Activated T-cell treated with anti-CD3 and anti-CD28 coated beads, Interleukin-2, amount 50 U/mL, for 24 hours (primary cell): ENCODE measurements at regions not wholly inside any gene's neighbourhood (a gene's known extent, or its start where the extent isn't known, plus 50 kb on each side); places are given as distances from the start of the nearest gene placed in this dataset.
"Not testable (repeated sequence)": the region's sequence is repeated elsewhere in the genome, so short reads cannot be mapped to it uniquely, and the experiment has no call there.

ENCODE experiments used
- DNase-seq: peaks from one replicate; pipeline ENCODE4 v3.0.0-alpha.2; 2020
- H3K27ac Mint-ChIP-seq: 2 replicates; pipeline ENCODE4 v1.8.0; 2020; ENCODE audit warnings: mild to moderate bottlenecking, mixed read lengths
- H3K27me3 Mint-ChIP-seq: 2 replicates; pipeline ENCODE4 v1.8.0; 2020; ENCODE audit warnings: mixed read lengths
- H3K36me3 Mint-ChIP-seq: 2 replicates; pipeline ENCODE4 v1.8.0; 2020; ENCODE audit warnings: low read depth, mixed read lengths
- H3K4me1 Mint-ChIP-seq: 2 replicates; pipeline ENCODE4 v1.8.0; 2020; ENCODE audit warnings: low read depth, mixed read lengths
- H3K4me3 Mint-ChIP-seq: 2 replicates; pipeline ENCODE4 v1.8.0; 2020; ENCODE audit warnings: mild to moderate bottlenecking, moderate library complexity, mixed read lengths
- H3K9me3 Mint-ChIP-seq: 2 replicates; pipeline ENCODE4 v1.8.0; 2020; ENCODE audit warnings: mixed read lengths

DNA sequence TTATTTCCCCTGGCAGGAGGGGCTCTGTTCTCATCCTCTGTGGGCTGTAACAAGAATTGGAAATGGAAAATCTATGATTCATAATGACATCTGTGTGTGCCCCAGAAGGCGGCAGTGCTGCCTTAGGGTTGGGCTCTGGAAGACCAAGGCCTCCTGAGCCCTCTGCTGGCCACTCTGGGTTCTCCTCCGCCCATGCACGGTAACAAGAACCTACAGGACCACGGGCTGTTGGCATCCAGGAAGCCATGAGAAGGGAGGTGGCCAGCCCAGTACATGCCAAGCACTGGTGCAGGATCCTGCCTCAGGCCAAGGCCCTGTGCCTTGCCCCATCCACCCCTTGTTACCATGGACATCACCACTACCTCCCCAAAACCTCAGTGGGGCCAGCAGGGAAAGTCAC is 454.2 kb downstream of the TP53TG3F start:
- H3K4me3 Mint-ChIP-seq, H3K27ac Mint-ChIP-seq, H3K4me1 Mint-ChIP-seq, H3K36me3 Mint-ChIP-seq, H3K27me3 Mint-ChIP-seq, DNase-seq, H3K9me3 Mint-ChIP-seq: not testable (repeated sequence)

- H3K4me1 Mint-ChIP-seq, H3K9me3 Mint-ChIP-seq, H3K27me3 Mint-ChIP-seq, H3K36me3 Mint-ChIP-seq, H3K27ac Mint-ChIP-seq, DNase-seq, H3K4me3 Mint-ChIP-seq: not testable (repeated sequence)
Measured at GRCh38 chr16:33920761-33921545, 461.5 kb downstream of the TP53TG3F start.

GRCh38 chr16:33922914-33923313 is 463.5 kb downstream of the TP53TG3F start:
- not testable (repeated sequence) for H3K4me3 Mint-ChIP-seq, H3K9me3 Mint-ChIP-seq, H3K36me3 Mint-ChIP-seq, H3K27me3 Mint-ChIP-seq, H3K27ac Mint-ChIP-seq, DNase-seq, H3K4me1 Mint-ChIP-seq

DNA sequence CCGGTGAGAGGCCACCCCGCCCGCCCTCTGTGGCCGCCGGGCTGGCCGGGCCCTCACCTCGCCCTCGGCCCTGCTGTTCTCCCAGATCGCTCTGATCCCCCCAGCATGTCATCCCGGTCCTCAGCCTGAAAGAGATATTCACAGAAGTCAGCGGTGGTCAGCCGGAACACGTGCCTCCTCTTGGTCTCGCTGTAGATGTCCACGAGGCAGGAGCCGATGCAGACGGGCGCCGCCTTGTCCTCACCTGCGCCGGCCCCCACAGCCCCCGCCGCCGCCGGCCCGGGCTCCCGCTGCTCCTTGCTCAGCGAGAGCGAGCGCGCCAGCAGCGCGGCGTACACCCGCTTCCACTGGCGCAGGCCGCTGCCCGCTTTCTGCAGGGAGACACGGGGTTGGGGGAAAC is 468.6 kb downstream of the TP53TG3F start:
- not testable (repeated sequence) for H3K27me3 Mint-ChIP-seq, DNase-seq, H3K9me3 Mint-ChIP-seq, H3K27ac Mint-ChIP-seq, H3K36me3 Mint-ChIP-seq, H3K4me1 Mint-ChIP-seq, H3K4me3 Mint-ChIP-seq

DNA sequence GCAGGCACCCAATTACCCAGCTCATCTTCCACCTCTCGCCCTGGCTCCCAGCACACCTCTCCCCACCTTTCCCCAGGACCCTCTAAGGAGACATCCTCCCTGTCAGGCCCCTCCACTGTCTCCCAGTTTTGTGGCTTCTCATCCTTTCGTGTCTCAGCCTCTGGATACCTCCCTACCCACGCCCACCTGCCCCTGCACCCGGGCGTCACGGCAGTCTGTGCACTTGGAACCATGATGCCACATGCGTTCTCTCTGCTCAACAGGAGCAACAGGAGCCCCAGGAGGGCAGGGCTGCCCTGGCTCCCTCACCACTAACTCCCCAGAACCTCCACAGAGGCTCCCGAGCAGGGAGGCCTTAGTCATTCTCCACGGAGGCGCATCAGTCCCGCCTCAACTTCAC is 472.8 kb downstream of the TP53TG3F start:
- H3K4me1 Mint-ChIP-seq, H3K4me3 Mint-ChIP-seq, H3K9me3 Mint-ChIP-seq, H3K27me3 Mint-ChIP-seq, DNase-seq, H3K36me3 Mint-ChIP-seq, H3K27ac Mint-ChIP-seq: not testable (repeated sequence)

- not testable (repeated sequence) for H3K27ac Mint-ChIP-seq, H3K4me3 Mint-ChIP-seq, H3K36me3 Mint-ChIP-seq, H3K9me3 Mint-ChIP-seq, H3K4me1 Mint-ChIP-seq, DNase-seq, H3K27me3 Mint-ChIP-seq
Measured at GRCh38 chr16:33933039-33933438, 473.6 kb downstream of the TP53TG3F start.

DNA sequence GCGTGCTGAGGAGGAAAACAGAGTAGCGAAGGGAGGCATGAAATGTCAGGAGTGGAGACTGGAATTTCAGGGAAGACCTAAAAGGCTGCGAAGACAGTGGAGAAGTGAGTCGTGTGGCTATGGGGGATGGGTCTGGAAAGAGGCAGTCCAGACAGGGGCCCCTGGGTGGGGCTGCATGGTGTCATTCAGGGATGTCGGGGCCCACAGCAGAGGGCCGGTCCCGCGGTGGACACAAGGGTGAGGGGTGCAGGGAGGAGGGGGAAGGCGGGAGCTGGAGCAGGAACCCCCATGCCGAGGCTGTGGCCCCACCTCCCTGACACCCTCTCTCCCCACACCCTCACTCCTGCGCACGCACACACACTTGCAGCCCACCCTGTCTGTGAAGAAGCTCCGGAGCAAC is 476.4 kb downstream of the TP53TG3F start:
- not testable (repeated sequence) for H3K27me3 Mint-ChIP-seq, H3K4me3 Mint-ChIP-seq, H3K4me1 Mint-ChIP-seq, H3K36me3 Mint-ChIP-seq, DNase-seq, H3K27ac Mint-ChIP-seq, H3K9me3 Mint-ChIP-seq

GRCh38 chr16:33938097-33938496 is 478.7 kb downstream of the TP53TG3F start:
- H3K4me3 Mint-ChIP-seq, H3K4me1 Mint-ChIP-seq, DNase-seq, H3K9me3 Mint-ChIP-seq, H3K27ac Mint-ChIP-seq, H3K36me3 Mint-ChIP-seq, H3K27me3 Mint-ChIP-seq: not testable (repeated sequence)

DNA sequence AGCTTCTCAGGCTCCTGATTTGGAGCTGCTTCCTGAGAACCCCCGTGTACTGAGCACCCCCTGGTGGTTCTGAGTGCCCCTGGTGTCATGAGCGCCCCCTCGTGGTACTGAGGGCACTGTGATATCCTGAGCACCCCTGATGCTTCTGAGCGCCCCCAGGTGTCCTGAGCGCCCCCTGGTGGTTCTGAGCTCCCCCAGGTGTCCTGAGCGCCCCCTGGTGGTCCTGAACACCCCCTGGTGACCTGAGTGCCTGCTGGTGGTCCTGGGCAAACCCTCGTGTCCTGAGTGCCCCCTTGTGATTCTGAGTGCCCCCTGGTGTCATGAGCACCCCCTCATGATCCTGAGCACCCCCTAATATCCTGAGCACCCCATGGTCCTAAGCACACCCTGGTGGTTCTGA is 502.1 kb downstream of the TP53TG3F start:
- not testable (repeated sequence) for H3K27ac Mint-ChIP-seq, H3K36me3 Mint-ChIP-seq, H3K4me3 Mint-ChIP-seq, H3K27me3 Mint-ChIP-seq, H3K4me1 Mint-ChIP-seq, H3K9me3 Mint-ChIP-seq, DNase-seq

DNA sequence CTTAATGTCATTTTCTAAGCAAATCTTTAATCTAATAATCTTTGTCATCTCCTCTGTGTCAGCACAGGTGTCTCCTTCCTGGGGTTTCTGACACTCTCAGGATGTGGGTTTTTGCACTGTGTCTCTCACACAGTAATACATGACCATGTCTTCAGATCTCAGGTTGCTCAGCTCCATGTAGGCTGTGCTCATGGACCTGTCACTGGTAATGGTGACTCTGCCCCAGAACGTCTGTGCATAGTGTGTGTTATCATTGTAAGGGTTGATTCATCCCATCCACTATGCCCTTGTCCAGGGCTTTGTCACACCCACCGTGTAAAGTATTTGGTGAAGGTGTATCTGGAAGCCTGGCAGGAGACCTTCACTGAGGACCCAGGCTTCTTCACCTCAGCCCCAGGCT is 506.1 kb downstream of the TP53TG3F start:
- H3K4me1 Mint-ChIP-seq, H3K4me3 Mint-ChIP-seq, H3K27ac Mint-ChIP-seq, H3K27me3 Mint-ChIP-seq, H3K36me3 Mint-ChIP-seq, H3K9me3 Mint-ChIP-seq, DNase-seq: not testable (repeated sequence)

DNA sequence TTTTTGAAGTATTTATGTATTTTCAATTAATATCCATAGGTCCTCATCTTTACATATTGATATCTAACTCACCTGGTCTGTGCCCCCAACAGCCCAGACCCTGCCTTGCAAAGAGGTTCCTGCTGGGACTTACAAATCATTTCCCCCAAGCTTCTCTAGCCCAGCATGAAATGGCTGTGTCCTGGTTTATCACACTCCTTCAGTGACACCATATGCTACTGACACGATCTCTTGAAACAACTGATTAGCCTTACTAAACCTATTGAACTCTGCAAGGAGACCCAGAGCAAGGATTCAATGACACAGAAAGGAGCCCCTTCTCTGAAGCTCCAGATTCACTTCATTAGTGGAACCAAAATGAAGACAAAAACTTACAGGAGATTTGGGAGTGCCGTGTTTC is 507.4 kb downstream of the TP53TG3F start:
- not testable (repeated sequence) for H3K27me3 Mint-ChIP-seq, H3K4me3 Mint-ChIP-seq, DNase-seq, H3K9me3 Mint-ChIP-seq, H3K27ac Mint-ChIP-seq, H3K4me1 Mint-ChIP-seq, H3K36me3 Mint-ChIP-seq

- DNase-seq, H3K4me1 Mint-ChIP-seq, H3K27ac Mint-ChIP-seq, H3K36me3 Mint-ChIP-seq, H3K27me3 Mint-ChIP-seq, H3K9me3 Mint-ChIP-seq, H3K4me3 Mint-ChIP-seq: not testable (repeated sequence)
Measured at GRCh38 chr16:33974557-33974956, 515.1 kb downstream of the TP53TG3F start.

DNA sequence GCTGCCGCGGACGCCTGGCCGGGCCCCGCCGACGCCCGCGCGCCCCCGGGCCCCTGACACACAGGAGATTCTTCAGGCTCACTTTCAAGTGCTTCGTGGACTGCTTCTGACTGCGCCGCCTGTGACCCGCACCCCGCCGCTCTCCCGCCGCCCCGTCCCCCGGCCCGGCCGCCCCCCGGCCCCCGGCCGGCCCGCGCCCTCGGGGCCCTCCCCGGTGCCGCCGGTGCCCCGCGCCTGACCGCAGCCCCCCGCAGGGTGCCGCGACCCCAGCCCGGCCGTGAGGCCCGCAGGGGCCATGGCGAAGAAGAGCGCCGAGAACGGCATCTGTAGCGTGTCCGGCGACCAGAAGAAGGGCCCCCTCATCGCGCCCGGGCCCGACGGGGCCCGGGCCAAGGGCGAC is 516.3 kb downstream of the TP53TG3F start:
- not testable (repeated sequence) for H3K9me3 Mint-ChIP-seq, H3K27me3 Mint-ChIP-seq, H3K4me3 Mint-ChIP-seq, H3K27ac Mint-ChIP-seq, H3K36me3 Mint-ChIP-seq, H3K4me1 Mint-ChIP-seq, DNase-seq

DNA sequence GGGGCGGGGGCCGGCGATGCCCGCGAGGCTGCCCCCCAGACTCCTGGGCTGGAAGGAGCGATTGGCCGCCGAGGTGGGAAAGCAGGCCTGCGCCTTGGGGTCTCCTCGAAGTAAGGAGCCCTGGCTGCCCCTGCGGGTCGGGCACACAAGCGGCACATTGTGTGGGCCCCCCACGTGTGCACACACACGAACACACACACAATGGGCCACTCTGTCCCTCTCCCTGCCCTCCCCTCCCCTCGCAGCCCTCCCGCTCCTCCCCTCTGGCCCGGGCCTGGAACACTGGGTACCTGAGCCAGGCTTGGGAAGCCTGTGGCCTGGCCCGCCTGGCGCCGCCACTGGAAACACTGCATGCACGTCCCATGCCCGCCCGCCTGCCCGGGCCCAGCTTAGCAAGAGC is 517.1 kb downstream of the TP53TG3F start:
- H3K4me3 Mint-ChIP-seq, H3K4me1 Mint-ChIP-seq, DNase-seq, H3K27me3 Mint-ChIP-seq, H3K36me3 Mint-ChIP-seq, H3K9me3 Mint-ChIP-seq, H3K27ac Mint-ChIP-seq: not testable (repeated sequence)

GRCh38 chr16:33978784-33979183 is 519.4 kb downstream of the TP53TG3F start:
- DNase-seq, H3K36me3 Mint-ChIP-seq, H3K9me3 Mint-ChIP-seq, H3K4me1 Mint-ChIP-seq, H3K27me3 Mint-ChIP-seq, H3K27ac Mint-ChIP-seq, H3K4me3 Mint-ChIP-seq: not testable (repeated sequence)

DNA sequence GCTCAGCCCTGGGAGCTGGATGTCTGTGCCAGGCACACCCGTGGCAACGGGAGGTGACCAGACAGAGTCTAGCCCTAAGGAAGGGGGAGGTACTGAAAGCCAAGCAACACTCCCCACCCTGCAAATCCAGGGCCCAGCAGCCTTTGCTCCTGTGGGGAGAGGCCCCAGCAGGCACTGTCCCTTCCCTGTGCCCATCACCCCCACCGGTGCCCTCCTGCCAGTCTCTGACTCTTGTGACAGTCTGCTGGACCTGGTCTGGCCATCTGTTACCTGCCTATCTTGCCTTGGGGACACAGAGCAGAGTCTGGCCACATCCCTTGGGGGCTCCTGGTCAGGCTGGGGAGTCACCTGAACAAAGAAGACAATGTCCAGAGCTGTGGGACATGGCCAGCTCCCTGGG is 520.2 kb downstream of the TP53TG3F start:
- DNase-seq = not testable (repeated sequence)

More for the DNA sequence above, 520.2 kb downstream of the TP53TG3F start:
- H3K27me3 Mint-ChIP-seq, H3K27ac Mint-ChIP-seq, H3K36me3 Mint-ChIP-seq, H3K9me3 Mint-ChIP-seq, H3K4me1 Mint-ChIP-seq, H3K4me3 Mint-ChIP-seq: not testable (repeated sequence)
